Endothelial cell of umbilical vein (primary cell): ENCODE measurements at regions not wholly inside any gene's neighbourhood (a gene's known extent, or its start where the extent isn't known, plus 50 kb on each side); places are given as distances from the start of the nearest gene placed in this dataset.

Experiments
- POLR2A ChIP-seq: IDR thresholded peaks from 2 replicates; pipeline ENCODE4 v1.6.1; 2012; ENCODE audit warnings: low read depth, mild to moderate bottlenecking, control low read depth, low read length
- TF ChIP-seq, protein P1 (sequence below), 2 donors: IDR thresholded peaks; 1 replicate in 1 of 2; 2 replicates in 1 of 2; pipeline ENCODE4 v1.5.1; 2011; ENCODE audit warnings: low read length in 2 of 2, mild to moderate bottlenecking in 2 of 2, moderate library complexity in 2 of 2, control low read depth in 1 of 2, inconsistent platforms in 1 of 2, low read depth in 1 of 2; ENCODE audit not compliant: insufficient read depth in 1 of 2; ENCODE audit errors: extremely low read depth in 1 of 2

DNA sequence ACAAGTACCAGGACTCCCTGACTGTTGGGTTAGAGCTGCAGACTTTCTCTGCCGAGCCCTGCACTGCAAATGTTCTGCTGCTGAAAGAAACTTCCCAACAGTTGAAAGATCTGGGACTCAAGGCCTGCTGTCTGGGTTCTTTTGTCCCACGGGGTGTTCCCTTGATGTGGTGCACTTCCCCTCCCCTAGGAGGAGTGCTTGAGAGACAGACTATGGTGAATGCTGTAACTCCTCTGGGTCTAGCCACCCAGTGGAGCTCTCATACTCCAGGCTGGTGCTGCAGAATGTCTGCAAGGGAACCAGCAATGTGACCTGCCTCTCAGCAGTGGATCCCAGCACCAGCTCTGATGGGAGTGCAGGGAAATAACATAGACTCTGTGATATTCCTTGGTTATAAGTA lies 129.2 kb upstream of the SLCO1B1 start:
- TF ChIP-seq, protein P1, sequence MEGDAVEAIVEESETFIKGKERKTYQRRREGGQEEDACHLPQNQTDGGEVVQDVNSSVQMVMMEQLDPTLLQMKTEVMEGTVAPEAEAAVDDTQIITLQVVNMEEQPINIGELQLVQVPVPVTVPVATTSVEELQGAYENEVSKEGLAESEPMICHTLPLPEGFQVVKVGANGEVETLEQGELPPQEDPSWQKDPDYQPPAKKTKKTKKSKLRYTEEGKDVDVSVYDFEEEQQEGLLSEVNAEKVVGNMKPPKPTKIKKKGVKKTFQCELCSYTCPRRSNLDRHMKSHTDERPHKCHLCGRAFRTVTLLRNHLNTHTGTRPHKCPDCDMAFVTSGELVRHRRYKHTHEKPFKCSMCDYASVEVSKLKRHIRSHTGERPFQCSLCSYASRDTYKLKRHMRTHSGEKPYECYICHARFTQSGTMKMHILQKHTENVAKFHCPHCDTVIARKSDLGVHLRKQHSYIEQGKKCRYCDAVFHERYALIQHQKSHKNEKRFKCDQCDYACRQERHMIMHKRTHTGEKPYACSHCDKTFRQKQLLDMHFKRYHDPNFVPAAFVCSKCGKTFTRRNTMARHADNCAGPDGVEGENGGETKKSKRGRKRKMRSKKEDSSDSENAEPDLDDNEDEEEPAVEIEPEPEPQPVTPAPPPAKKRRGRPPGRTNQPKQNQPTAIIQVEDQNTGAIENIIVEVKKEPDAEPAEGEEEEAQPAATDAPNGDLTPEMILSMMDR (IDR thresholded peaks at IDR 0.05; ENCODE audit: extremely low read depth in 1 of 2, insufficient read depth in 1 of 2, low read depth in 1 of 2, low read length in 2 of 2), result no peak
- TF ChIP-seq POLR2A, result no peak
